Endometrial microvascular endothelial cells (primary cell): ENCODE measurements at regions not wholly inside any gene's neighbourhood (a gene's known extent, or its start where the extent isn't known, plus 50 kb on each side); places are given as distances from the start of the nearest gene placed in this dataset.
"Not testable (repeated sequence)": the region's sequence is repeated elsewhere in the genome, so short reads cannot be mapped to it uniquely, and the experiment has no call there.

Experiments used
- in situ Hi-C: cut with HindIII; loops from 2 replicates; pipeline ENCODE4 v1.10.0; 2017; ENCODE audit warnings: low sequenced_read_pairs, low pct_unique_long_range_greater_than_20kb; ENCODE audit errors: inconsistent ontology term

- in situ Hi-C loops: no loop called here
These were observed 214.0 kb upstream of the MAST4 start for GRCh38 chr5:66382152-66382551.

- in situ Hi-C loops: not testable (repeated sequence)
These were observed 191.0 kb upstream of the MAST4 start for GRCh38 chr5:66405145-66405544.

- in situ Hi-C loops: no loop called here
These were observed 189.3 kb upstream of the MAST4 start for GRCh38 chr5:66406761-66407336.

- in situ Hi-C loops: no loop called here
These were observed 188.4 kb upstream of the MAST4 start for GRCh38 chr5:66407765-66408164.

- in situ Hi-C loops: no loop called here
These were observed 187.6 kb upstream of the MAST4 start for GRCh38 chr5:66408576-66408975.

GRCh38 chr5:66410122-66410521, 186.1 kb upstream of the MAST4 start:
- in situ Hi-C loops: no loop called here

- in situ Hi-C loops: no loop called here
These were observed 184.5 kb upstream of the MAST4 start for GRCh38 chr5:66411701-66412100.

- in situ Hi-C loops: no loop called here
These were observed 182.3 kb upstream of the MAST4 start for GRCh38 chr5:66413931-66414330.

- in situ Hi-C loops: no loop called here
These were observed 181.0 kb upstream of the MAST4 start for GRCh38 chr5:66415208-66415607.

GRCh38 chr5:66416698-66417097, 179.5 kb upstream of the MAST4 start:
- in situ Hi-C loops: no loop called here

- in situ Hi-C loops: no loop called here
These were observed 178.4 kb upstream of the MAST4 start for GRCh38 chr5:66417781-66418180.

- in situ Hi-C loops: no loop called here
These were observed 172.7 kb upstream of the MAST4 start for GRCh38 chr5:66423484-66423883.

- in situ Hi-C loops: no loop called here
These were observed 170.4 kb upstream of the MAST4 start for GRCh38 chr5:66425842-66426241.

GRCh38 chr5:66426259-66427138, 169.7 kb upstream of the MAST4 start:
- in situ Hi-C loops: no loop called here

- in situ Hi-C loops: no loop called here
These were observed 169.1 kb upstream of the MAST4 start for GRCh38 chr5:66427139-66427442.

GRCh38 chr5:66436721-66437120, 159.5 kb upstream of the MAST4 start:
- in situ Hi-C loops: no loop called here

GRCh38 chr5:66438087-66438486, 158.1 kb upstream of the MAST4 start:
- in situ Hi-C loops: no loop called here

- in situ Hi-C loops: no loop called here
These were observed 157.5 kb upstream of the MAST4 start for GRCh38 chr5:66438696-66439095.

GRCh38 chr5:66440202-66440680, 156.0 kb upstream of the MAST4 start:
- in situ Hi-C loops: no loop called here

GRCh38 chr5:66441351-66441750, 154.8 kb upstream of the MAST4 start:
- in situ Hi-C loops: no loop called here
